ENCODE measurements at regions not wholly inside any gene's neighbourhood (a gene's known extent, or its start where the extent isn't known, plus 50 kb on each side); places are given as distances from the start of the nearest gene placed in this dataset.

DNA sequence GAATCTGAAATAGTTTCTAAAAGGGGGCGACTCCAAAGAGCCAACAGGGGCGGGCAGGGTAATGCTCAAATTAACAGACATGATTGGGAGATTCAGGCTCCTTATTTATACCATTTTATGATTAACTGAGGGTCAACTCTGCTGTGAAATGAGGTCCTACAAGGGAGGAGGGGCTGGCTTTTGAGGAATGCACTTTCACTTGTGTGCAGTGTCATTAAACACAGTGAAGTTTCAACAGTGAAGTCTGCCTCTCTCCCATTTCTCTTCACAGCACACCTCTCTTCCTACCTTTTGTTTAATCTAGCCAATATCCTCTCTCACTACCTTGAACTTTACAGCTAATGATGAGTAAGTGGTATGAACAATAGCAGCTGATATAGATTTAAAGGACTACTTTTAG lies 557.3 kb upstream of the CITED2 start:
- Histone ChIP-seq H3K27me3 (replicated peaks; ENCODE audit: control insufficient read depth, insufficient read depth, low read length) (no peaks in the 10 kb centered on the region), H3K4me1 (peaks cover 6% of the 10 kb centered on the region), H3K4me3 (ENCODE audit: low read depth, low read length) (no peak overlapping the region), H3K9me3 (no peaks in the 10 kb centered on the region), H3K36me3 (ENCODE audit: control insufficient read depth, insufficient read depth, low read length) (no peaks in the 10 kb centered on the region)
- Mint-ChIP-seq H3K27ac (ENCODE audit: unreplicated experiment) (no peak overlapping the region), H3K36me3 (ENCODE audit: insufficient read depth, unreplicated experiment) (no peaks in the 10 kb centered on the region), H3K4me1 (ENCODE audit: low read depth, unreplicated experiment) (no peaks in the 10 kb centered on the region), H3K27me3 (ENCODE audit: insufficient read depth, unreplicated experiment) (no peaks in the 10 kb centered on the region), H3K9me3 (ENCODE audit: unreplicated experiment) (no peaks in the 10 kb centered on the region), H3K4me3 (ENCODE audit: unreplicated experiment) (no peak overlapping the region)
- ChIA-PET CTCF (no interaction called here), POLR2A (no interaction called here)
- intact Hi-C loops (cut with micrococcal nuclease; ENCODE audit: unreplicated experiment) = no loop called here
- no TSS peak for BruUV-seq (replicated peaks)
- DNase-seq = no peak
- TF ChIP-seq, protein P1, sequence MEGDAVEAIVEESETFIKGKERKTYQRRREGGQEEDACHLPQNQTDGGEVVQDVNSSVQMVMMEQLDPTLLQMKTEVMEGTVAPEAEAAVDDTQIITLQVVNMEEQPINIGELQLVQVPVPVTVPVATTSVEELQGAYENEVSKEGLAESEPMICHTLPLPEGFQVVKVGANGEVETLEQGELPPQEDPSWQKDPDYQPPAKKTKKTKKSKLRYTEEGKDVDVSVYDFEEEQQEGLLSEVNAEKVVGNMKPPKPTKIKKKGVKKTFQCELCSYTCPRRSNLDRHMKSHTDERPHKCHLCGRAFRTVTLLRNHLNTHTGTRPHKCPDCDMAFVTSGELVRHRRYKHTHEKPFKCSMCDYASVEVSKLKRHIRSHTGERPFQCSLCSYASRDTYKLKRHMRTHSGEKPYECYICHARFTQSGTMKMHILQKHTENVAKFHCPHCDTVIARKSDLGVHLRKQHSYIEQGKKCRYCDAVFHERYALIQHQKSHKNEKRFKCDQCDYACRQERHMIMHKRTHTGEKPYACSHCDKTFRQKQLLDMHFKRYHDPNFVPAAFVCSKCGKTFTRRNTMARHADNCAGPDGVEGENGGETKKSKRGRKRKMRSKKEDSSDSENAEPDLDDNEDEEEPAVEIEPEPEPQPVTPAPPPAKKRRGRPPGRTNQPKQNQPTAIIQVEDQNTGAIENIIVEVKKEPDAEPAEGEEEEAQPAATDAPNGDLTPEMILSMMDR (IDR thresholded peaks at IDR 0.05; ENCODE audit: insufficient read depth in 1 of 2, low read depth in 1 of 2, low read length in 1 of 2, severe bottlenecking in 1 of 2, unreplicated experiment in 1 of 2) = no peak

DNA sequence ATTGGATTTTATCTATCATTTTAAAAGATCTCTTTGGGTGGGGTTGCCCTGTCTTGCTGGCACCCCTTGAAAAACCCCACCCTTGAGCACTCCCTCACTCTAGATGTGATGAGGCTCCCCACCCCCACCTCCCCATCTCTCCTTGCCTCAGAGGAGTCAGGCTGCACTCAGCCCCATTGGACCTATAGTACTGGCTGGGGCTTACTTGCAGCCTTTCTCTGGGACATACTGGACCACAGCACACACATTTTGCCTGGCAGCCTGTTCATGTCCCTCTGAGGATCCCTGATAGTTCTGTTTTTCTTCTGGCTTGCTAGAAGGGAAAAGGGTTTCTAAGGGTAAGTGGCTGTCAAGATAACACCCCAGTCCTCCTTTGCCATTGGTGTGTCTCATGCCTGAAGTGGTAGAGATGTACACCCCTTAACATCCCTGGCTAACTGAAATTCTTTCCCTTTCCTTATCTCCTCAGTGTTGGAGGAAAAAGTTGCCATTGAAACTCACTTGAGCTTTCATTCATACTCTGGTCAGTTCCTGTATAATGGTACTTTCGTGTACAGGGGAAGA lies 553.4 kb upstream of the CITED2 start:
- no peaks in the 10 kb centered on the region for H3K9me3 Mint-ChIP-seq (ENCODE audit: unreplicated experiment)
- no peak overlapping the region for H3K27ac Mint-ChIP-seq (ENCODE audit: unreplicated experiment)
- Histone ChIP-seq H3K9me3 (no peaks in the 10 kb centered on the region), H3K36me3 (ENCODE audit: control insufficient read depth, insufficient read depth, low read length) (no peaks in the 10 kb centered on the region), H3K27me3 (replicated peaks; ENCODE audit: control insufficient read depth, insufficient read depth, low read length) (no peaks in the 10 kb centered on the region), H3K4me1 (peaks cover 20% of the 10 kb centered on the region), H3K4me3 (ENCODE audit: low read depth, low read length) (no peak overlapping the region)
- ChIA-PET CTCF (no interaction called here), POLR2A (no interaction called here)
- TF ChIP-seq, protein P1 (IDR thresholded peaks at IDR 0.05; ENCODE audit: insufficient read depth in 1 of 2, low read depth in 1 of 2, low read length in 1 of 2, severe bottlenecking in 1 of 2, unreplicated experiment in 1 of 2) = no peak
- no peaks in the 10 kb centered on the region for H3K27me3 Mint-ChIP-seq (ENCODE audit: insufficient read depth, unreplicated experiment)
- intact Hi-C loops (cut with micrococcal nuclease; ENCODE audit: unreplicated experiment) = loop anchor here (2.0 kb wide), 1 partner anchor 553 kb away; the partner anchor contains the start of gene CITED2
- no TSS peak for BruUV-seq (replicated peaks)
- peaks cover 15% of the 10 kb centered on the region for H3K4me1 Mint-ChIP-seq (ENCODE audit: low read depth, unreplicated experiment)
- DNase-seq = no peak
- H3K36me3 Mint-ChIP-seq (ENCODE audit: insufficient read depth, unreplicated experiment) = no peaks in the 10 kb centered on the region
- H3K4me3 Mint-ChIP-seq (ENCODE audit: unreplicated experiment) = no peak overlapping the region

GRCh38 chr6:139927236-139927635 lies 552.8 kb upstream of the CITED2 start:
- TF ChIP-seq, protein P1 (IDR thresholded peaks at IDR 0.05; ENCODE audit: insufficient read depth in 1 of 2, low read depth in 1 of 2, low read length in 1 of 2, severe bottlenecking in 1 of 2, unreplicated experiment in 1 of 2) = no peak
- Histone ChIP-seq H3K36me3 (ENCODE audit: control insufficient read depth, insufficient read depth, low read length) (no peaks in the 10 kb centered on the region), H3K27me3 (replicated peaks; ENCODE audit: control insufficient read depth, insufficient read depth, low read length) (no peaks in the 10 kb centered on the region), H3K4me3 (ENCODE audit: low read depth, low read length) (no peak overlapping the region), H3K4me1 (peaks cover 20% of the 10 kb centered on the region), H3K9me3 (no peaks in the 10 kb centered on the region)
- peaks cover 15% of the 10 kb centered on the region for H3K4me1 Mint-ChIP-seq (ENCODE audit: low read depth, unreplicated experiment)
- no peak overlapping the region for H3K4me3 Mint-ChIP-seq (ENCODE audit: unreplicated experiment)
- ChIA-PET POLR2A (no interaction called here), CTCF (no interaction called here)
- intact Hi-C loops (cut with micrococcal nuclease; ENCODE audit: unreplicated experiment) = loop anchor here (2.0 kb wide), 1 partner anchor 552 kb away; the partner anchor contains the start of gene CITED2
- no peaks in the 10 kb centered on the region for H3K27me3 Mint-ChIP-seq (ENCODE audit: insufficient read depth, unreplicated experiment)
- no peaks in the 10 kb centered on the region for H3K36me3 Mint-ChIP-seq (ENCODE audit: insufficient read depth, unreplicated experiment)
- no peak overlapping the region for H3K27ac Mint-ChIP-seq (ENCODE audit: unreplicated experiment)
- H3K9me3 Mint-ChIP-seq (ENCODE audit: unreplicated experiment) = no peaks in the 10 kb centered on the region
- BruUV-seq (replicated peaks) = no TSS peak
- no peak for DNase-seq
